Panc1 (cell line): ENCODE measurements at regions not wholly inside any gene's neighbourhood (a gene's known extent, or its start where the extent isn't known, plus 50 kb on each side); places are given as distances from the start of the nearest gene placed in this dataset.

ENCODE experiments used
- CTCF ChIP-seq: fragments of 450-650 bp; IDR thresholded peaks from 2 replicates; pipeline ENCODE4 v1.5.1; 2017; ENCODE audit warnings: mild to moderate bottlenecking
- POLR2AphosphoS5 ChIP-seq: IDR thresholded peaks from 2 replicates; pipeline ENCODE4 v1.6.1; 2012; ENCODE audit warnings: mild to moderate bottlenecking, low read depth, low read length, moderate library complexity
- SIN3A ChIP-seq: IDR thresholded peaks from 2 replicates; pipeline ENCODE4 v1.6.1; 2012; ENCODE audit warnings: low read depth, mild to moderate bottlenecking, low read length, moderate library complexity, borderline replicate concordance; ENCODE audit not compliant: insufficient read depth
- TF ChIP-seq, protein P1 (sequence below), 2 experiments: IDR thresholded peaks; 2 replicates each; pipeline ENCODE4 v1.6.1; 2011 to 2012; ENCODE audit warnings: low read depth in 2 of 2, control low read depth in 1 of 2, low read length in 1 of 2, mild to moderate bottlenecking in 1 of 2, moderate library complexity in 1 of 2; ENCODE audit not compliant: insufficient read depth in 1 of 2

GRCh38 chr2:40559175-40559574, 107.3 kb upstream of the SLC8A1 start:
- TF ChIP-seq POLR2AphosphoS5 = no peak
- TF ChIP-seq CTCF = no peak
- TF ChIP-seq, protein P1, sequence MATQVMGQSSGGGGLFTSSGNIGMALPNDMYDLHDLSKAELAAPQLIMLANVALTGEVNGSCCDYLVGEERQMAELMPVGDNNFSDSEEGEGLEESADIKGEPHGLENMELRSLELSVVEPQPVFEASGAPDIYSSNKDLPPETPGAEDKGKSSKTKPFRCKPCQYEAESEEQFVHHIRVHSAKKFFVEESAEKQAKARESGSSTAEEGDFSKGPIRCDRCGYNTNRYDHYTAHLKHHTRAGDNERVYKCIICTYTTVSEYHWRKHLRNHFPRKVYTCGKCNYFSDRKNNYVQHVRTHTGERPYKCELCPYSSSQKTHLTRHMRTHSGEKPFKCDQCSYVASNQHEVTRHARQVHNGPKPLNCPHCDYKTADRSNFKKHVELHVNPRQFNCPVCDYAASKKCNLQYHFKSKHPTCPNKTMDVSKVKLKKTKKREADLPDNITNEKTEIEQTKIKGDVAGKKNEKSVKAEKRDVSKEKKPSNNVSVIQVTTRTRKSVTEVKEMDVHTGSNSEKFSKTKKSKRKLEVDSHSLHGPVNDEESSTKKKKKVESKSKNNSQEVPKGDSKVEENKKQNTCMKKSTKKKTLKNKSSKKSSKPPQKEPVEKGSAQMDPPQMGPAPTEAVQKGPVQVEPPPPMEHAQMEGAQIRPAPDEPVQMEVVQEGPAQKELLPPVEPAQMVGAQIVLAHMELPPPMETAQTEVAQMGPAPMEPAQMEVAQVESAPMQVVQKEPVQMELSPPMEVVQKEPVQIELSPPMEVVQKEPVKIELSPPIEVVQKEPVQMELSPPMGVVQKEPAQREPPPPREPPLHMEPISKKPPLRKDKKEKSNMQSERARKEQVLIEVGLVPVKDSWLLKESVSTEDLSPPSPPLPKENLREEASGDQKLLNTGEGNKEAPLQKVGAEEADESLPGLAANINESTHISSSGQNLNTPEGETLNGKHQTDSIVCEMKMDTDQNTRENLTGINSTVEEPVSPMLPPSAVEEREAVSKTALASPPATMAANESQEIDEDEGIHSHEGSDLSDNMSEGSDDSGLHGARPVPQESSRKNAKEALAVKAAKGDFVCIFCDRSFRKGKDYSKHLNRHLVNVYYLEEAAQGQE (IDR thresholded peaks at IDR 0.05; ENCODE audit: insufficient read depth in 1 of 2, low read depth in 2 of 2, low read length in 1 of 2) = no peak
- no peak for TF ChIP-seq SIN3A
